ENCODE measurements at regions not wholly inside any gene's neighbourhood (a gene's known extent, or its start where the extent isn't known, plus 50 kb on each side); places are given as distances from the start of the nearest gene placed in this dataset.

DNA sequence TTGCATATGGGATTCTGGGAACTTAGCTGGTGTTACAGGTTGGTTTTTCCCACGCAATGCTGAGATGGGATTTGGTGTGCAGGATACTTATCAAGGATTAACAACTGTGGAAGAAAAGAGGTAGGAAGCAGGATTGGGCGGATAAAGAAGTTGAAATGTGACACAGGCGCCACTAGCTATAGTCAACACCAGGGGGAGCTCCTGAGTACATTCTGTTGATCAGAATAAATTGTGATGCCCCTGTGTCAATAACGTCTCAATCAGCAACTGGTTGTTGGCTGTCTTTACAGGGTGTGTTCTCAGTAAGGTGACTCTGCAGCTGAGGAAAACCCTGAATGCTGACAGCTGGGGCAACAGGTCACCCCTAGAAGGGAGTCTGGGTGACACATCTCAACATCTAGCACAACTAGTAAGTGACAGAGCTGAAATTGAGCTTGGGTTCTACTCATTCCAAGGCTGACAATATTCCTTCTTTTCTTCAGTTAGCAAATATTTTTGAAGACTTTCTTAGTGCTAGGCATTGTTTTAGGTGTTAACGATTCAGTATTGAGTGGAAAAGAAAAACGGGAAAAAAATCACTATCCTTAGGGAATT is 143.0 kb downstream of the ARL6IP6 start:
- DNase-seq: peak; percentile 39 to 57 (median 46)

DNA sequence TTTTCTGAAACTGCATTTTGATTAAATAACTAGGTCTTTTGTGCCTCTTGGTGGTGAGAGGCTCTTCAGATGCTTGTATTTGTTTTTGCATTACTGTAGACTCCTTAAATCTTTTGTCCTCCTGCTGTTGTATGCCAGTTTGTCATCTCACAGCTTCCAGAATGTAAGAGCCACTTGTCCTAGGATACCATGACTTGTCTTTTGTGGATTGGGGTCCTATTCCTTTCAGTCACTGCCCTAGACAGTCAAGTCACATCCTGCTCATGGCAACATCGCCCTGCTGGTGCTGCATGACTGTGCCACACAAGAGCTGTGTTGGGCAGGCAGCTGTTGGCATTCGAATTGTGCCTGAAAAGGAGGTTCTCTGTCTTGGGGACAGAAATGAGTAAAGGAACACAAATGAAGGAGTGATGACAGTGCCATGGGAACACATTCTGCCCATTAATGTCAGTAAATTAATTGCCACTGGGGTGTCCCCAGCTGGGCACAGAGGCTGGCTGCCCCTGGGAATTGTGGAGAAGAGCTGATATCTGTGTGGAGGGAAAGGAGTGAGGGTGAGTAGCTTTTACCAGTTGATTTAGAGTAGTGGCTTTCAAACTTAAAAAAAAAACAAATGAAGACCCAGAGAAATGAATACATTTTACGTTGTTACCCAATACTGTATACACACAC is 140.3 kb downstream of the ARL6IP6 start:
- no peak for DNase-seq

DNA sequence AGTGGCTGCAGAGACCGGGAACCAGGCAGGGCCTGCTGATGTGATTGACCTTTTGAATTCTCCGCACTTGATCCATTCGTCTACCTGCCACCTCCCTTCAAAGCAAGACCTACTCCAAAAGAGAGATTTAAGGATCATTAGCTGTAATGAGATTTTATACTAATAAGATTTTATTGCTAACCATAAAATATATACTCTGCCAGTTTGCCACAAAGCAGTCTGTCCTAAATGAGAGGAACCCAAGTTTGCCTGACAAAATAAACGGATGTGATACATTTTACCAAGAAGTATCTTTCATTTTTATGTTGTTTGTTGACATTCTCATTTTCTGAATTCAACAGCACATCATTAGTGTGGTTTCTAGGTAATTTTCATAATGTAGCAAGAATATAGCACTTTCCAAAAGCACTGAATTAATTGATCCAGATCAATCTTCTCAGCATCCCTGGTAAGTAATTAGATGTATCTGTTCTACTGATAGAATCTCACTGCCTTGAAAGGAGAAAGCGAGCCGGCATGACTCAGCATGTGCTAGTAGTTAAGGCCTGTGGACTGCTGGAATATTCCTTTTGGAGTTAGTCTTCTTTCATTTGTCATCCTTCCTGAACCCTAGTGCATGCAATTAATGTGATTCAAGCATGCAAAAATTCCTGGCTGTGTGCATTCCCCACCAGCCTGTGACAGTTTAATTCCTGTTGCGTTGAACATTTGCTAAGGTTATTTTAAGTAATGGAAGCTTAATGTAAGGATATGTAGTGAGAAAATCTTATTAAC is 128.5 kb downstream of the ARL6IP6 start:
- DNase-seq: no peak

DNA sequence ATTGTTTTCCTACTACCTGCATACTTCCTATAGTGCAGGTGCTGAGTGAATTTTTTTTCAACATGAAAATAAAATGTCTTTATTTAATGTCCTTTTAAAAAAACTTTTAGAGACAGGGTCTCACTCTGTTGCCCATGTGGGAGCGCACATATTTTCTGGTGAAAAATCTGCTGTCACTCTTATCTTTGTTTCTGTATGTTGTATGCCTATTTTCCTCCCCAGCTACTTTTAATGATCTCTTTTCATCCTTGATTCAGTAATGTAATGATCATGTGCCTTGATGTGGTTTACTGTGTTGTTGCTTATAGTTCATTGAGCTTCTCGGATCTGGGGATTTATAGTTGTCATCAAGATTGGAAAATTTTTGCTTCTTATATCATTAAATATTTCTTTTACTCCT is 117.3 kb downstream of the ARL6IP6 start:
- no peak for DNase-seq

GRCh38 chr2:152827944-152828343 is 109.5 kb downstream of the ARL6IP6 start:
- no peak for DNase-seq

GRCh38 chr2:152826581-152827279 is 108.3 kb downstream of the ARL6IP6 start:
- DNase-seq: peak in 1 of 4 experiments; percentile 10

DNA sequence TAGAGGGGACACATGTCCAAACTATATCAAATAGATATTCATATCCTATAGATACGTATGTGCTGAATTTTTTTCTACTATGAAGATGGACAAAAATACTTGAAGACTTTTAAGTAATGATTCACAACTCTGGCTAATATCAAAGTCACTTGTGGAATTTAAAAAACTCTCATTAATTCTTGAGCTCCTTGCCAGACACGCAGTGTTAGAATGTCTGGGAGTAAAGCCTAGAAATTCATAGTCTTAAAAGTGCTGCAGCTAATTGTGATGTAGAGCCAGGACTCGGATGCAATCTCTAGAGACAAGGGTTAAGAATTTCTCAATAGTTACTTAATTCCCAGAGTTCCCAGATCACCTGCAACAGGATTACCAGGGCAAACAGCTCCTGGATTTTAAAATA is 107.4 kb downstream of the ARL6IP6 start:
- no peak for DNase-seq

GRCh38 chr2:152823905-152824304 is 105.5 kb downstream of the ARL6IP6 start:
- DNase-seq: no peak

DNA sequence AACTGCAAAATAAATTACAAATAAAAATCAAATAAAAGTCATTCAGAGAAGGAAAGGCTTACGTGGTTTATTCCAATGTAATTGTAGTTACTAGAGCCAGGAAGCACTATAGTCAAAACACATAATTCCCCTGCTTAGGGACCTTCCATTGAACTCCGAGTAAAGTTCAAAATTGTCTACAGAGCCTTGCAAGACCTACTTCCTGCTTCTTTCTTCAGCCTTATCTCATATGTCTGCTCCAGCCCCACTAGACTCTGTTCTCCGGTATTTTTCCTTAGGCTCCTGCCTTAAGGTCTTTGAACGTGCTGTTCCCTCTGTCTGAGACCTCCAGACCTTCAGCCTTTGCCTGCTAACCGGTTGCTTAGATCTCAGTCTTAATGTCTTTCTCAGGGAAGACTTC is 104.3 kb downstream of the ARL6IP6 start:
- no peak for DNase-seq

GRCh38 chr2:152820048-152820447 is 101.6 kb downstream of the ARL6IP6 start:
- DNase-seq: no peak

GRCh38 chr2:152815634-152816257 is 97.3 kb downstream of the ARL6IP6 start:
- no peak for DNase-seq

DNA sequence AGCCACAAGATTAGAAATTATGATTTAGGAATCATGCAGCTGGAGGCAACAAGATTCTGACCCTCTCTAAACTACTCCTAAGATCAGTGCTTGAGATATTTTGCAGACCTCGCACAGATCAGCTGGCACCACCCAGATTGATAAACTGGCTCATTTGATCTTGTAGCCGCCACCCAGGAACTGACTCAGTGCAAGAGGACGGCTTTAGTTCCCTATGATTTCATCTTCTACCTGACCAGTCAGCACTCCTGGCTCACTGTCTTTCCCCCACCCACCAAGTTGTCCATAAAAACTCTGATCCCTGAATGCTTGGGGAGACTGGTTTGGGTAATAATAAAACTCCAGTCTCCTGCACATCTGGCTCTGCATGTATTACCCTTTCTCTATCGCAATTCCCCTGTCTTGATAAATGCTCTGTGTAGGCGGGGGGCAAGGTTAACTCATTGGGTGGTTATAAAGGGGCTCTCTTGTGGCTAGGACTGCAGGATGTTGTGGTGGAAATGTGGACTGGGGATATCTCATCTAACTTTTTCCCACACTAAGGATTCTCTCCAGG is 96.1 kb downstream of the ARL6IP6 start:
- no peak for DNase-seq

GRCh38 chr2:152813351-152813750 is 94.9 kb downstream of the ARL6IP6 start:
- DNase-seq: no peak
